ENCODE measurements at regions not wholly inside any gene's neighbourhood (a gene's known extent, or its start where the extent isn't known, plus 50 kb on each side); places are given as distances from the start of the nearest gene placed in this dataset.

- TF ChIP-seq BHLHE40 (IDR thresholded peaks at IDR 0.05; ENCODE audit: borderline replicate concordance) (no peak), ARNT (IDR thresholded peaks at IDR 0.05) (no peak), SP1 (IDR thresholded peaks at IDR 0.05) (no peak), NFRKB (IDR thresholded peaks at IDR 0.05) (no peak), LEF1 (IDR thresholded peaks at IDR 0.05; ENCODE audit: borderline replicate concordance) (no peak), TARDBP (IDR thresholded peaks at IDR 0.05) (no peak)
Measured at GRCh38 chr5:4963265-4963664, 176.9 kb upstream of the ADAMTS16 start.

Measured in HEK293T (cell line).